ENCODE measurements at regions not wholly inside any gene's neighbourhood (a gene's known extent, or its start where the extent isn't known, plus 50 kb on each side); places are given as distances from the start of the nearest gene placed in this dataset.

DNA sequence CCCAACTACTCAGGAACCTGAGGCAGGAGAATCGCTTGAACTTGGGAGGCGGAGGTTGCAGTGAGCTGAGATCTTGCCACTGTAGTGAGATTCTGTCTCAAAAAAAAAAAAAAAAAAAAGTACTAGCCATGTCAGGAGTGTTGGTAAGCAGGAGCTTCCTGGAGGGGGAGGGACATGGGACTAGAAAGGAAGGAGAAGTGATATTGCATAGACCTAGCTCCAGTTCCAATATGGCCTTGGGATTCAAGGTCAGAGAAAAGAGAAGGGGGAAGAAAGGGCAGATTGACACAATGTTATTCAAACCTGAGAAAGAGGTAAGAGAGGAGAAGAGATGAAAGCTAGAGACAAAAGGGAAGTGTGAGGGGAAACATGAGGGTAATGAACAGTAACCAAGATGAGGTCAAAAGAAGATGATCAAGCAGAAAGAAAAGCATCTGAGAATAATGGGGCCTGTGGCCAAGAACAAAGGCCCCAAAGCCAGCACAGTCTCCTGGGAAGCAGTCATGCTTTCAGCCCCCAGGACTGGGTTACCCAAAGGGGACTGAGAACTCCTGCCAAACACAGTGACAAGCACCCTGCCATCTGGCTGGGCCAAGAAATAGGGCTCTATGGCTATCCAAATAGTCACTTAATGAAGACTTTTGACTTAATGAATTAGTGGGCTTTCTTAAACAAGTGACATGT lies 51.7 kb upstream of the FTH1 start:
- H3K27ac ChIP-seq: no peak overlapping the region

DNA sequence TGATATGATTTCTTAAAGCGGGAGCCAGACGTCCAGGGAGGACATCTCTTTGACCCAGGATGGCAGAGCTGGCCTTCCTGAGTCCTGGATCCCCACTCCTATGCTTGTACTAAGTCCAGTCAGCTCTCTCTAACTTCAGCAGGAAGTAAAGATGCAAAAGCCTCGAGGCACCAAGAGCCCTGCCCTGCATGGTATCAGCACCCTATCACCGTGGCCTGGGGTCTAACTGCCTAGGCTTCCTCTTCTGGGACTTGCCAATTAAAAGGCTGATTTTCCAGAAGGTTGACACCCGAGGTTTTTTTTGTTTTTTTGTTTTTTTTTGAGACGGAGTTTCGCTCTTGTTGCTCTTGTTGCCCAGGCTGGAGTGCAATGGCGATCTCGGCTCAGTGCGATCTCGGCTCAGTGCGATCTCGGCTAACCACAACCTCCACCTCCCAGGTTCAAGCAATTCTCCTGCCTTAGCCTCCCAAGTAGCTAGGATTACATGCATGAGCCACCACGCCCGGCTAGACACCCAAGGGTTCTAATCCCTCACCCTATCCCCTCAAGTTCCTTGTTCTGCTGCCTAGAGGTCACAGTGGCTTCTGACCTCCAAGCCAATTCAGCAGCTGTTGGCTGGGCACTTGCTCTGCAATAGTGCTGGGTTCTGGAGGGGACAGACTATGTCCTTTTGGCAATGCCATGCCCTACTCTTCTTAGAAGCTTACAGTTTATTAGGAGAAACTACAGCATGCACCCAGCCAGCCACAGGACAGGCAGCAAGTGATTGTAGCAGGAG lies 50.6 kb upstream of the FTH1 start:
- TF ChIP-seq, protein P1, sequence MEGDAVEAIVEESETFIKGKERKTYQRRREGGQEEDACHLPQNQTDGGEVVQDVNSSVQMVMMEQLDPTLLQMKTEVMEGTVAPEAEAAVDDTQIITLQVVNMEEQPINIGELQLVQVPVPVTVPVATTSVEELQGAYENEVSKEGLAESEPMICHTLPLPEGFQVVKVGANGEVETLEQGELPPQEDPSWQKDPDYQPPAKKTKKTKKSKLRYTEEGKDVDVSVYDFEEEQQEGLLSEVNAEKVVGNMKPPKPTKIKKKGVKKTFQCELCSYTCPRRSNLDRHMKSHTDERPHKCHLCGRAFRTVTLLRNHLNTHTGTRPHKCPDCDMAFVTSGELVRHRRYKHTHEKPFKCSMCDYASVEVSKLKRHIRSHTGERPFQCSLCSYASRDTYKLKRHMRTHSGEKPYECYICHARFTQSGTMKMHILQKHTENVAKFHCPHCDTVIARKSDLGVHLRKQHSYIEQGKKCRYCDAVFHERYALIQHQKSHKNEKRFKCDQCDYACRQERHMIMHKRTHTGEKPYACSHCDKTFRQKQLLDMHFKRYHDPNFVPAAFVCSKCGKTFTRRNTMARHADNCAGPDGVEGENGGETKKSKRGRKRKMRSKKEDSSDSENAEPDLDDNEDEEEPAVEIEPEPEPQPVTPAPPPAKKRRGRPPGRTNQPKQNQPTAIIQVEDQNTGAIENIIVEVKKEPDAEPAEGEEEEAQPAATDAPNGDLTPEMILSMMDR (IDR thresholded peaks at IDR 0.05; ENCODE audit: low read depth, low read length): no peak
- no peak overlapping the region for H3K27ac ChIP-seq
- H3K9me3 ChIP-seq (ENCODE audit: severe bottlenecking): peaks cover 14% of the 10 kb centered on the region
- no peak overlapping the region for H3K4me3 ChIP-seq (ENCODE audit: low read depth, low read length)
- no peaks in the 10 kb centered on the region for H3K27me3 ChIP-seq (ENCODE audit: insufficient read depth, low read depth, severe bottlenecking)
- no peak for DNase-seq
- H3K36me3 ChIP-seq: no peaks in the 10 kb centered on the region

More for the DNA sequence above, 51.7 kb upstream of the FTH1 start:
- Histone ChIP-seq H3K36me3 (no peaks in the 10 kb centered on the region), H3K27me3 (ENCODE audit: insufficient read depth, low read depth, severe bottlenecking) (no peaks in the 10 kb centered on the region), H3K4me3 (ENCODE audit: low read depth, low read length) (no peak overlapping the region), H3K9me3 (ENCODE audit: severe bottlenecking) (peaks cover 14% of the 10 kb centered on the region)
- DNase-seq: no peak
- TF ChIP-seq, protein P1 (IDR thresholded peaks at IDR 0.05; ENCODE audit: low read depth, low read length): no peak
